ENCODE measurements at regions not wholly inside any gene's neighbourhood (a gene's known extent, or its start where the extent isn't known, plus 50 kb on each side); places are given as distances from the start of the nearest gene placed in this dataset.

- Mint-ChIP-seq H3K27ac (no peak overlapping the region), H3K4me3 (no peak overlapping the region), H3K36me3 (ENCODE audit: low read depth) (no peaks in the 10 kb centered on the region), H3K9me3 (peaks cover 13% of the 10 kb centered on the region), H3K27me3 (no peaks in the 10 kb centered on the region), H3K4me1 (ENCODE audit: low read depth) (no peaks in the 10 kb centered on the region)
- intact Hi-C loops (cut with micrococcal nuclease), result no loop called here
Measured at GRCh38 chr5:13640270-13640669, 304.2 kb downstream of the DNAH5 start.

- Mint-ChIP-seq H3K4me1 (ENCODE audit: low read depth) (no peaks in the 10 kb centered on the region), H3K9me3 (no peaks in the 10 kb centered on the region), H3K4me3 (no peak overlapping the region), H3K36me3 (ENCODE audit: low read depth) (no peaks in the 10 kb centered on the region), H3K27ac (no peak overlapping the region), H3K27me3 (no peaks in the 10 kb centered on the region)
- intact Hi-C loops (cut with micrococcal nuclease), result no loop called here
Measured at GRCh38 chr5:13632676-13633075, 311.8 kb downstream of the DNAH5 start.

DNA sequence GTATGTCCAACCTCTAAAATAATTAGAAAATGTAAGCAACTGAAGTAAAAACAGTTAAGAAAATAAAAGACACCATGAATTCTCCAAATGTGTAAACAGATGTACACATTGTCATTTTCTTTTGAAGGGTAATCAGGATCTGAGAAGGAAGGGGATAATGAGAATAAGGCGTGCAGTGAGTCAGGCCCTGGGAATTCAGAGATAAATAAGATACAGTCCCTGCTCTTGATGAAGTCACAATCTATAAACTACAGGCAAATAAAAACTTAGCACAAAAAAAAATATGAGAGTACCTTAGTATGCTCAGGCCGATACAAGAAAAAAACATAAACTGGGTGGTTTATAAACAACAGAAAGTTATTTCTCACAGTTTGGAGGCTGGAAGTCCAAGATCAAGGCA lies 315.3 kb downstream of the DNAH5 start:
- intact Hi-C loops (cut with micrococcal nuclease), result no loop called here
- no peak overlapping the region for H3K27ac Mint-ChIP-seq
- H3K4me3 Mint-ChIP-seq, result no peak overlapping the region
- H3K4me1 Mint-ChIP-seq (ENCODE audit: low read depth), result no peaks in the 10 kb centered on the region
- no peaks in the 10 kb centered on the region for H3K36me3 Mint-ChIP-seq (ENCODE audit: low read depth)
- H3K27me3 Mint-ChIP-seq, result no peaks in the 10 kb centered on the region
- no peaks in the 10 kb centered on the region for H3K9me3 Mint-ChIP-seq

DNA sequence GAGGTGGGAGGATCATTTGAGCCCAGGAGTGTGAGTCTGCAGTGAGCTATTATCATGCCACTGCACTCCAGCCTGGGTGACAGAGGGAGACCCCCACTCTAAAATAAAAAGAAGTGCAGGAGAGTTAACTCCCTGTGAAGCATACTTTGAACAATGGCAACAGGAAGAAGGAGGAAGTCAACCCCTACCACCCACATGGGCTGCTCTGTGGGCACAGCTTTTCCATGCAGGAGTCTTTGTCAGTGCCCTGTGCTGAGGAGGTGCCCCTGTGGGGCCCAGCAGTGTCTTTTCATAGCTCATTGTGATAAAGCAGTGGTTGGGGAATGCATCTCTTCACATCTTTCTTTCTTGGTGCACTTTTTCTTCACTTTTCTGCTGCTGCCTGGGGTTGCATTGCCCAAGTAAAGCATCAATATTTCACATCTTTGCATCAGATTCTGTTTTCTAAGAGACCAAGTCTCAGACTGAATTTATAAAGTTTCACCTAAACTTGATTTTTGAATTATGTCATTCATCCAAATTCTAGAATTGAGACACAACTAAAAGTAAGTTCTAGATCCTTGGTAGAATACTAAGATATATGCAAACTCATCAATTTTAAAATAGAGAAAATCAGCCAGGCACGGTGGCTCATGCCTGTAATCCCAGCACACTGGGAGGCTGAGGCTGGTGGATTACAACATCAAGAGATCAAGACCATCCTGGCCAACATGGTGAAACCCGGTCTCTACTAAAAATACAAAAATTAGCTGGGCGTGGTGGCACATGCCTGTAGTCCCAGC lies 316.6 kb downstream of the DNAH5 start:
- Mint-ChIP-seq H3K4me1 (ENCODE audit: low read depth) (no peaks in the 10 kb centered on the region), H3K36me3 (ENCODE audit: low read depth) (no peaks in the 10 kb centered on the region), H3K4me3 (no peak overlapping the region), H3K9me3 (no peaks in the 10 kb centered on the region), H3K27me3 (no peaks in the 10 kb centered on the region), H3K27ac (no peak overlapping the region)
- intact Hi-C loops (cut with micrococcal nuclease), result no loop called here

- H3K36me3 Mint-ChIP-seq (ENCODE audit: low read depth), result no peaks in the 10 kb centered on the region
- H3K9me3 Mint-ChIP-seq, result no peaks in the 10 kb centered on the region
- H3K4me3 Mint-ChIP-seq, result no peak overlapping the region
- H3K27me3 Mint-ChIP-seq, result no peaks in the 10 kb centered on the region
- H3K27ac Mint-ChIP-seq, result no peak overlapping the region
- no peaks in the 10 kb centered on the region for H3K4me1 Mint-ChIP-seq (ENCODE audit: low read depth)
- intact Hi-C loops (cut with micrococcal nuclease), result no loop called here
Measured at GRCh38 chr5:13625616-13626198, 318.8 kb downstream of the DNAH5 start.

DNA sequence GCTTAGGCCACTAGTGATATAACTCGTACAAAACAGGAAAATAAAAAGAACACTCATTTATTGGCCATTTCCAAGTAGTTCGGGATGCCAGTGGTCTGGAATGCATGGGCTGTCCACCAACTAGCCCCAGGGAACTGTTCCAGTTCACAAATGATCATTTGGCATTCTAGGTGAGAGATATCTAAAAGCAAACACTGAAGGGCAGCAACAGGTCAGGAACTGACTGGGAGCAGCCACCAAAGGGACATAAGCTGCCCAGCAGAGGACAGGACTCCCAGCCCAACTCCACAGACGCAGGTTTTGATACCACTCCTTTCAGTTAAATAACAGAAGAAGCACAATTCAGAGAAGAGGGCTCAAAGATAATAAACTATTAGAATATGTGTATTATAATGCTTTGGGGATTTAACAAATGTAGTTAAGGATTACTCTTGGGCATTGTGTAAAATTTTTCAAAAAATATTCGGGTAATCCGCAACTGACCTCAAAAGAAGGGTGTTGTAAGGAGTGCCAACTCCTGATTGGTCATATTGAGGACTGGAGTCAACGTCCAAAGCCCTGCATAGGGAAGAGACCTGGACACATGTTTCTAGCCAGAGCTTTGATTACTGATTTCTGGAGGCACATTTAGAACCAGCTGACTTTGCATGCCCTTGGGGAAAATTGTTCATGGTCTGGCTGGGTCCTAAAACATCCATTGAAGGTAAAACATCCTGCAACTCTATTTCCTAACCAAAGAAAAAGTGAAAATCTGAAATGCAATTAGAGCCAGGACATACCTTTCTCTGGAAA lies 320.0 kb downstream of the DNAH5 start:
- intact Hi-C loops (cut with micrococcal nuclease), result no loop called here
- Mint-ChIP-seq H3K27ac (no peak overlapping the region), H3K27me3 (no peaks in the 10 kb centered on the region), H3K4me3 (no peak overlapping the region), H3K36me3 (ENCODE audit: low read depth) (no peaks in the 10 kb centered on the region), H3K4me1 (ENCODE audit: low read depth) (no peaks in the 10 kb centered on the region), H3K9me3 (no peaks in the 10 kb centered on the region)

DNA sequence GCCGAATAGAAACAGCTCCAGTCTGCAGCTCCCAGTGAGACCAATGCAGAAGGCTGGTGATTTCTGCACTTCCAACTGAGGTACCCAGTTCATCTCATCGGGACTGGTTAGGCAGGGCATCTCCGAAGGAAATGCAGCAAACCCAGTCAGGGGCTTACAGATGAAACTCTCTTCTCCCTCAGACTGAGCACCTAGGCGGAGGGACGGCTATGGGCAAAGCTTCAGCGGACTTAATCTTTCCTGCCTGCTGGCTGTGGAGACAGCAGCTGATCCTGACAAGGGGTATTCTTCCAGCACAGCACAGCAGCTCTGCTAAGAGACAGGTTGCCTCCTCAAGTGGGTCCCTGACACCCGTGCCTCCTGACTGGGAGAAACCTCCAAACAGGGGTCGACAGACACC lies 330.9 kb downstream of the DNAH5 start:
- Mint-ChIP-seq H3K4me1 (ENCODE audit: low read depth) (no peaks in the 10 kb centered on the region), H3K27me3 (no peaks in the 10 kb centered on the region), H3K9me3 (peaks cover 29% of the 10 kb centered on the region), H3K27ac (no peak overlapping the region), H3K4me3 (no peak overlapping the region), H3K36me3 (ENCODE audit: low read depth) (no peaks in the 10 kb centered on the region)
- intact Hi-C loops (cut with micrococcal nuclease), result no loop called here

DNA sequence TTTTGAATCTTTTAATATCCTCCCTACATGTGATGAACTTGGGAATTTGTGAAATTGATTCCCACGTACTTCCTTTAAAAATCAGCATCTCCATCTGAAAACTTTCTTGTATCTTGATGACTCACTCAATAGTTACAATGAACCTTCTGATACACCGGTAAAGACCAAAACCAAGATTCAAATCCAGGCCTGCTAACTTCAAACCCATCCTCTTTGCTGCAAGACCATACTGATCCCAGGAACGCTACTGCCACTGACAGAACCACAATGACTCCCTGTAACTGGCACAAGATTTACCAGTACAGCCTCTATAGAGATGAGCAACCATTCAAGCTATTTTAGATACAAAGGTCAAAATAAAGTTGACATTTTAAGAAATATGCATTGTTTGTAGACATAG lies 332.9 kb downstream of the DNAH5 start:
- intact Hi-C loops (cut with micrococcal nuclease), result no loop called here
- Mint-ChIP-seq H3K9me3 (peaks cover 23% of the 10 kb centered on the region), H3K27me3 (no peaks in the 10 kb centered on the region), H3K36me3 (ENCODE audit: low read depth) (no peaks in the 10 kb centered on the region), H3K4me1 (ENCODE audit: low read depth) (no peaks in the 10 kb centered on the region), H3K27ac (no peak overlapping the region), H3K4me3 (no peak overlapping the region)

GRCh38 chr5:13609504-13609903 lies 335.0 kb downstream of the DNAH5 start:
- H3K27ac Mint-ChIP-seq, result no peak overlapping the region
- intact Hi-C loops (cut with micrococcal nuclease), result no loop called here

GRCh38 chr5:13606051-13606450 lies 338.4 kb downstream of the DNAH5 start:
- H3K27ac Mint-ChIP-seq, result no peak overlapping the region
- H3K9me3 Mint-ChIP-seq, result no peaks in the 10 kb centered on the region
- intact Hi-C loops (cut with micrococcal nuclease), result no loop called here
- H3K36me3 Mint-ChIP-seq (ENCODE audit: low read depth), result no peaks in the 10 kb centered on the region
- H3K4me1 Mint-ChIP-seq (ENCODE audit: low read depth), result no peaks in the 10 kb centered on the region
- no peak overlapping the region for H3K4me3 Mint-ChIP-seq
- no peaks in the 10 kb centered on the region for H3K27me3 Mint-ChIP-seq

More at GRCh38 chr5:13609504-13609903, 335.0 kb downstream of the DNAH5 start:
- Mint-ChIP-seq H3K36me3 (ENCODE audit: low read depth) (no peaks in the 10 kb centered on the region), H3K27me3 (no peaks in the 10 kb centered on the region), H3K4me1 (ENCODE audit: low read depth) (no peaks in the 10 kb centered on the region), H3K9me3 (peaks cover 10% of the 10 kb centered on the region), H3K4me3 (no peak overlapping the region)

DNA sequence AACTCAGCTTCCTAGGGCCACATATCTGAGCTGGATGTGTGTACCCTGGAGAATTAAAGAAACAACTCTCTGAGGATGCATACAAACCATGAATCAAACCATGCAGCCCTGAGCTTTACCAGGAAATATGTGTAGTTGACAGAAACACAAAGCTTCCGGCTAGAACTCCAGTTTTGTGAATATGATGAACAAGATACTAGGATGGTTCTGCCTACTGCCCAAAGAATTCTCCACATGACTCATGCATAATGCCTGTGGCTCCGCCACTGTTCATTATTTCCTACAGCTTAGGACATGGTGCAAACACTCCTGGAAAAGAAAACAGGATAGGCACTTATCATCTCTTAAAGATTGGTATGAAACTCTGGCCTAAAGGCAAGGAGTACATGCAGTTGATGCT lies 343.4 kb downstream of the DNAH5 start:
- no peaks in the 10 kb centered on the region for H3K27me3 Mint-ChIP-seq
- no peaks in the 10 kb centered on the region for H3K36me3 Mint-ChIP-seq (ENCODE audit: low read depth)
- no peaks in the 10 kb centered on the region for H3K4me1 Mint-ChIP-seq (ENCODE audit: low read depth)
- no peak overlapping the region for H3K4me3 Mint-ChIP-seq
- H3K9me3 Mint-ChIP-seq, result peaks cover under 1% of the 10 kb centered on the region
- no peak overlapping the region for H3K27ac Mint-ChIP-seq
- intact Hi-C loops (cut with micrococcal nuclease), result no loop called here

DNA sequence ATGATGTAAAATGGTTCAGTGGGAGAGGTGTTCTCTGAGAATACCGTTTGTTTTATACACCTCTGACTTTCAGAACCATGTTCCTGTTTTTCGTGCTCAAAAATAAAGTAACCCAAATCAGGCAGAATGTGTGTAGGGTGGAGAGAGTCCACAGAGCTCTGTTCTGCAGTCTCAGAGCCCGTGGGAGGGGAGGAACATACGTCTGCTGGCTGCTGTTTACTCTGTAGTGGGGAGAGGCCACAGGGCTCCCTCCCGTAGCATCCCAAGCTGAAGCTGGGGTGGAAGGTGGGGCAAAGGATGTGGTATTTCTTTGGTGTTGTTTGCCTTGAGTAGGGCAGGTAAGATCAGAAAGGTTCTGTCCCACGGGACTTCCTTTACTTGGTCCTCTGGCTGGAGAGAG lies 348.5 kb downstream of the DNAH5 start:
- H3K4me1 Mint-ChIP-seq (ENCODE audit: low read depth), result peaks cover 14% of the 10 kb centered on the region
- no peaks in the 10 kb centered on the region for H3K27me3 Mint-ChIP-seq
- no peaks in the 10 kb centered on the region for H3K36me3 Mint-ChIP-seq (ENCODE audit: low read depth)
- H3K9me3 Mint-ChIP-seq, result peaks cover 21% of the 10 kb centered on the region
- intact Hi-C loops (cut with micrococcal nuclease), result no loop called here
- no peak overlapping the region for H3K4me3 Mint-ChIP-seq
- H3K27ac Mint-ChIP-seq, result no peak overlapping the region

- Mint-ChIP-seq H3K4me1 (ENCODE audit: low read depth) (peaks cover 14% of the 10 kb centered on the region), H3K4me3 (no peak overlapping the region), H3K27ac (no peak overlapping the region), H3K27me3 (no peaks in the 10 kb centered on the region), H3K36me3 (ENCODE audit: low read depth) (no peaks in the 10 kb centered on the region), H3K9me3 (peaks cover 21% of the 10 kb centered on the region)
- intact Hi-C loops (cut with micrococcal nuclease), result no loop called here
Measured at GRCh38 chr5:13591621-13592020, 352.9 kb downstream of the DNAH5 start.

- no peaks in the 10 kb centered on the region for H3K27me3 Mint-ChIP-seq
- H3K36me3 Mint-ChIP-seq (ENCODE audit: low read depth), result no peaks in the 10 kb centered on the region
- H3K4me1 Mint-ChIP-seq (ENCODE audit: low read depth), result no peaks in the 10 kb centered on the region
- H3K27ac Mint-ChIP-seq, result no peak overlapping the region
- no peaks in the 10 kb centered on the region for H3K9me3 Mint-ChIP-seq
- intact Hi-C loops (cut with micrococcal nuclease), result no loop called here
- H3K4me3 Mint-ChIP-seq, result no peak overlapping the region
Measured at GRCh38 chr5:13585324-13585723, 359.2 kb downstream of the DNAH5 start.
